K562 (cell line): ENCODE measurements at regions not wholly inside any gene's neighbourhood (a gene's known extent, or its start where the extent isn't known, plus 50 kb on each side); places are given as distances from the start of the nearest gene placed in this dataset.

ENCODE experiments used
- ATAC-seq: fragments of 200-7000 bp; cut with Tn5 transposase; 3 replicates; pipeline ENCODE4 v1.9.1; 2020; ENCODE audit warnings: moderate library complexity
- BruUV-seq: library from RNA; stranded (reverse); fragments of 400-500 nt; replicated peaks from 2 replicates; lab custom pipeline; 2021; lab: Mats Ljungman, UMichigan
- CTCF ChIA-PET: fragments of 300-600 bp; formaldehyde crosslinking; extraction: SDS; loops from one replicate; lab custom pipeline; 2021; ENCODE audit warnings: low intra/inter-chr PET ratio; lab: Yijun Ruan, JAX
- POLR2A ChIA-PET: fragments of 300-600, 350-650 bp; sonication (Branson Sonifier 250); formaldehyde crosslinking; extraction: SDS; loops from one replicate; lab custom pipeline; 2021; ENCODE audit warnings: antibody characterized with exemption, inconsistent platforms; lab: Yijun Ruan, JAX
- DNase-seq, 4 experiments: peaks; one replicate each; pipeline versions ENCODE4 v3.0.0 to v3.0.0-alpha.2; 2011 to 2018; ENCODE audit warnings: low spot score in 3 of 4, mixed read lengths in 3 of 4; ENCODE audit errors: extremely low read depth in 1 of 4
- FAIRE-seq: peaks from 2 replicates; lab custom pipeline; 2011; peaks lifted over from hg19 to GRCh38; lab: Jason Lieb, UNC
- H2AFZ ChIP-seq: 2 replicates; pipeline ENCODE4 v1.6.0; 2011; ENCODE audit warnings: low read depth, low read length, control low read depth, inconsistent platforms
- H3K27ac ChIP-seq: fragments of 200-600 bp; 3 replicates; pipeline ENCODE4 v1.8.0; 2011; ENCODE audit warnings: low read depth, mild to moderate bottlenecking, control low read depth, inconsistent platforms, low read length, moderate library complexity, mixed read lengths; ENCODE audit errors: extremely low read depth
- H3K27me3 ChIP-seq, 2 experiments: fragments of 300-600 bp in 1 of 2; 2 replicates in 1 of 2; 3 replicates in 1 of 2; pipeline versions ENCODE4 v1.6.0 to v1.8.0; 2011; ENCODE audit warnings: inconsistent platforms in 2 of 2, low read length in 2 of 2, mild to moderate bottlenecking in 1 of 2, mixed read lengths in 1 of 2, moderate library complexity in 1 of 2; ENCODE audit not compliant: control insufficient read depth in 2 of 2, insufficient read depth in 2 of 2
- H3K36me3 ChIP-seq: fragments of 300-600 bp; 3 replicates; pipeline ENCODE4 v1.8.0; 2011; ENCODE audit warnings: mild to moderate bottlenecking, low read length, inconsistent platforms; ENCODE audit not compliant: control insufficient read depth, insufficient read depth
- H3K4me1 ChIP-seq, 2 experiments: fragments of 200-600 bp in 1 of 2; replicated peaks in 1 of 2; 2 replicates in 1 of 2; 3 replicates in 1 of 2; pipeline versions ENCODE4 v1.5.1 to v1.8.0; 2011; ENCODE audit warnings: inconsistent platforms in 2 of 2, low read length in 2 of 2, mild to moderate bottlenecking in 1 of 2, mixed read lengths in 1 of 2, moderate library complexity in 1 of 2; ENCODE audit not compliant: control insufficient read depth in 2 of 2, insufficient read depth in 2 of 2
- H3K4me2 ChIP-seq: 2 replicates; pipeline ENCODE4 v1.6.1; 2011; ENCODE audit warnings: low read length, control low read depth, inconsistent platforms, mixed read lengths; ENCODE audit not compliant: insufficient read depth
- H3K4me3 ChIP-seq: fragments of 200-600 bp; sonication (generic), shearing (Covaris generic); 2 replicates; pipeline ENCODE4 v1.5.1; 2016; ENCODE audit warnings: control low read depth, inconsistent platforms
- H3K79me2 ChIP-seq: fragments of 200-600 bp; 3 replicates; pipeline ENCODE4 v1.8.0; 2011; ENCODE audit warnings: low read length, inconsistent platforms; ENCODE audit not compliant: control insufficient read depth, insufficient read depth
- H3K9ac ChIP-seq, 2 experiments: 2 replicates each; pipeline versions ENCODE4 v1.6.0 to v1.6.1; 2011; ENCODE audit warnings: low read depth in 2 of 2, low read length in 2 of 2, control low read depth in 1 of 2, inconsistent platforms in 1 of 2, mild to moderate bottlenecking in 1 of 2, mixed read lengths in 1 of 2; ENCODE audit not compliant: insufficient read depth in 1 of 2
- H3K9me1 ChIP-seq: one replicate; pipeline ENCODE4 v1.6.0; 2011; ENCODE audit warnings: inconsistent platforms, mild to moderate bottlenecking, low read length, moderate library complexity; ENCODE audit not compliant: control insufficient read depth, insufficient read depth
- H3K9me3 ChIP-seq: replicated peaks from 2 replicates; pipeline ENCODE4 v1.5.1; 2011; ENCODE audit warnings: low read depth, low read length, inconsistent platforms; ENCODE audit not compliant: control insufficient read depth, insufficient read depth
- H4K20me1 ChIP-seq: replicated peaks from 2 replicates; pipeline ENCODE4 v1.6.1; 2011; ENCODE audit warnings: low read length, inconsistent platforms, mixed read lengths; ENCODE audit not compliant: control insufficient read depth, insufficient read depth
- HNRNPLL ChIP-seq: fragments of 200-400 bp; formaldehyde crosslinking; IDR thresholded peaks from 2 replicates; pipeline ENCODE4 v1.6.1; 2017; ENCODE audit warnings: low read length, low read depth, mild to moderate bottlenecking; ENCODE audit not compliant: poor library complexity, severe bottlenecking
- MED1 ChIP-seq: sonication (generic); formaldehyde crosslinking; IDR thresholded peaks from 2 replicates; pipeline ENCODE4 v1.8.1; 2023; ENCODE audit warnings: missing genetic modification reagents, borderline replicate concordance
- SMARCC2 ChIP-seq: fragments of 450-650 bp; IDR thresholded peaks from 2 replicates; pipeline ENCODE4 v1.6.1; 2017; ENCODE audit warnings: antibody characterized with exemption, moderate library complexity, mild to moderate bottlenecking, low read depth
- THAP7 ChIP-seq: fragments of 250-450 bp; sonication (Bioruptor Pico); IDR thresholded peaks from 2 replicates; pipeline ENCODE4 v1.5.0; 2021
- WGBS: fragments of 100-300 bp; shearing (Covaris generic); methylation state at CpG from one replicate; pipeline ENCODE4 v1.1.6; 2016; ENCODE audit warnings: low coverage, mixed read lengths; ENCODE audit not compliant: insufficient coverage; ENCODE audit errors: missing lambda C conversion rate; 5-methylcytosine and 5-hydroxymethylcytosine counted together
- in situ Hi-C: fragments of 300-500 bp; cut with MboI; formaldehyde crosslinking; loops from 4 replicates; pipeline ENCODE4 v1.15.0; 2018; ENCODE audit warnings: inconsistent platforms, mixed read lengths
- intact Hi-C: fragments of 100-400 bp; cut with micrococcal nuclease; formaldehyde crosslinking; loops from 2 replicates; pipeline ENCODE4 v1.14.2; 2022
- TF ChIP-seq, protein P1 (sequence below): fragments of 250-450 bp; sonication (Bioruptor Pico); IDR thresholded peaks from 2 replicates; pipeline ENCODE4 v1.8.0; 2022; ENCODE audit warnings: inconsistent platforms

DNA sequence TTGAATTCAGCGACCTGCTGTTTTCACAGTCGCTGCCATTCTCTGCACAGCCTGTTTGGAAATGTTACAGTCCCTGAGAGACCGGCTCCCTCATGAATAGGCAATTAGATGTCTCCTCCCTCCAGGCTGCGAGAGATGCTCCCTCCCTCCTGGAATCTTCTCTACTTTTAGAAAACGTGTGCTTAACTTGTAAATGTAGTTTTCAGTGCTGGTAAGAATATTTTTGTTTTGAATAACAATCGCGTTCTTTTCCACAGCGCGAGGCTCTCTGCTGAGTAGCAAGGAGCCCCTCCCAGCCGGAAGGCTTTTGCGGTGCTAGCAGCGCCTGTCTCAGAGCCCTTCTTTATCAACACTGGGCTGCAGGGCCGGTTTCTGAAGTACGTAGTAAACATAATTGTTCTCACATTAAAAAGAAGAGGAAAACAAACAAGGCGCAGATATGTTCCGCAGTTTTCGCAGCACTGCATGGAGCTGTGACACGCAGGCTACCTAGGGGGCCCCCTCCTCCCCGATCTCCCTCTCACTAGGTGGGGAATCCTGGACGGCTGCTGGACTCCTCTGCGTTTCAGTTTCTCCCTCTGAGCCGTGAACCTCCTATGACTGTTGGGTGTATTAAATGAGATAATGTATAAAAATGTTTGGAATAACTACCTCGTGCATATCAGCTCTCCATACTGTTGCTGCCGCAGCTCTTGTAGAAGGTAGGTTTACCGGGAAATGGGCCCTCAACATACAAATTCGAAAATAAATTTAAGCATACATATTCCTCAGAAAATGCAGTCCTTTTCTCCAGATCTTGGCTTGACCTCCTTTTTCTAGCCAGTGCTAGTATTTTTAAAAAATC, 79.0 kb upstream of the SPACA1 start:
- H3K4me1 ChIP-seq, result no peaks in the 10 kb centered on the region; a peak in 1 of 5 replicates
- no peaks in the 10 kb centered on the region for H3K79me2 ChIP-seq
- H3K9me3 ChIP-seq, result no peaks in the 10 kb centered on the region
- no peak overlapping the region for H3K27ac ChIP-seq
- H3K36me3 ChIP-seq, result no peaks in the 10 kb centered on the region
- 3% methylated on average over 26 of the region's 26 CpGs for WGBS
- no peak overlapping the region for H3K9ac ChIP-seq
- ChIA-PET POLR2A (no interaction called here), CTCF (no interaction called here)
- no TSS peak for BruUV-seq
- intact Hi-C loops (no loop called here), in situ Hi-C loops (no loop called here)
- no peak for DNase-seq
- no peak overlapping the region for H3K4me3 ChIP-seq
- peak overlapping the region; percentile 42; the same call in 1 of the 2 replicates for H2AFZ ChIP-seq
- peaks cover 2 to 15% of the 10 kb centered on the region in 2 experiments; a peak in 3 of 5 replicates for H3K27me3 ChIP-seq
- no peak for FAIRE-seq
- peaks cover 3% of the 10 kb centered on the region; the same call in 1 of the 2 replicates for H4K20me1 ChIP-seq
- peak; percentile 69 for ATAC-seq
- no peak for TF ChIP-seq SMARCC2
- peak; percentile 72 for TF ChIP-seq HNRNPLL
- no peak for TF ChIP-seq MED1 (CRISPR knock-in tag)
- TF ChIP-seq THAP7 (CRISPR knock-in tag), result no peak
- TF ChIP-seq, protein P1, sequence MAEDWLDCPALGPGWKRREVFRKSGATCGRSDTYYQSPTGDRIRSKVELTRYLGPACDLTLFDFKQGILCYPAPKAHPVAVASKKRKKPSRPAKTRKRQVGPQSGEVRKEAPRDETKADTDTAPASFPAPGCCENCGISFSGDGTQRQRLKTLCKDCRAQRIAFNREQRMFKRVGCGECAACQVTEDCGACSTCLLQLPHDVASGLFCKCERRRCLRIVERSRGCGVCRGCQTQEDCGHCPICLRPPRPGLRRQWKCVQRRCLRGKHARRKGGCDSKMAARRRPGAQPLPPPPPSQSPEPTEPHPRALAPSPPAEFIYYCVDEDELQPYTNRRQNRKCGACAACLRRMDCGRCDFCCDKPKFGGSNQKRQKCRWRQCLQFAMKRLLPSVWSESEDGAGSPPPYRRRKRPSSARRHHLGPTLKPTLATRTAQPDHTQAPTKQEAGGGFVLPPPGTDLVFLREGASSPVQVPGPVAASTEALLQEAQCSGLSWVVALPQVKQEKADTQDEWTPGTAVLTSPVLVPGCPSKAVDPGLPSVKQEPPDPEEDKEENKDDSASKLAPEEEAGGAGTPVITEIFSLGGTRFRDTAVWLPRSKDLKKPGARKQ (CRISPR knock-in tag), result no peak
- no peaks in the 10 kb centered on the region for H3K9me1 ChIP-seq
- H3K4me2 ChIP-seq, result peak overlapping the region; percentile 16; the same call in 1 of the 2 replicates
